GM18909 (cell line): ENCODE measurements at regions not wholly inside any gene's neighbourhood (a gene's known extent, or its start where the extent isn't known, plus 50 kb on each side); places are given as distances from the start of the nearest gene placed in this dataset.
"Not testable (repeated sequence)": the region's sequence is repeated elsewhere in the genome, so short reads cannot be mapped to it uniquely, and the experiment has no call there.

Source experiments
- ATAC-seq: cut with Tn5 transposase; IDR thresholded peaks from one replicate; pipeline ENCODE4 v1.9.1; 2021; ENCODE audit warnings: mild to moderate bottlenecking; ENCODE audit not compliant: unreplicated experiment, poor library complexity

GRCh38 chr3:118526758-118527513, 507.7 kb downstream of the IGSF11 start:
- ATAC-seq = no peak

- ATAC-seq = no peak
Measured at GRCh38 chr3:118527514-118528044, 507.1 kb downstream of the IGSF11 start.

GRCh38 chr3:118529554-118529953, 505.1 kb downstream of the IGSF11 start:
- ATAC-seq = no peak

GRCh38 chr3:118530350-118530922, 504.2 kb downstream of the IGSF11 start:
- ATAC-seq = no peak

GRCh38 chr3:118530927-118531356, 503.7 kb downstream of the IGSF11 start:
- ATAC-seq = not testable (repeated sequence)

GRCh38 chr3:118531816-118532215, 502.8 kb downstream of the IGSF11 start:
- ATAC-seq = no peak

GRCh38 chr3:118533676-118534075, 501.0 kb downstream of the IGSF11 start:
- ATAC-seq = no peak

- ATAC-seq = no peak
Measured at GRCh38 chr3:118534519-118534918, 500.1 kb downstream of the IGSF11 start.

GRCh38 chr3:118536764-118537163, 497.9 kb downstream of the IGSF11 start:
- no peak for ATAC-seq

- ATAC-seq = no peak
Measured at GRCh38 chr3:118537454-118537853, 497.2 kb downstream of the IGSF11 start.

GRCh38 chr3:118538187-118538586, 496.5 kb downstream of the IGSF11 start:
- ATAC-seq = no peak

- ATAC-seq = not testable (repeated sequence)
Measured at GRCh38 chr3:118539820-118540447, 494.7 kb downstream of the IGSF11 start.

GRCh38 chr3:118540448-118540821, 494.2 kb downstream of the IGSF11 start:
- not testable (repeated sequence) for ATAC-seq

- ATAC-seq = no peak
Measured at GRCh38 chr3:118540826-118541225, 493.8 kb downstream of the IGSF11 start.

- no peak for ATAC-seq
Measured at GRCh38 chr3:118541796-118542195, 492.9 kb downstream of the IGSF11 start.

- ATAC-seq = no peak
Measured at GRCh38 chr3:118543832-118544231, 490.8 kb downstream of the IGSF11 start.

- ATAC-seq = no peak
Measured at GRCh38 chr3:118544458-118544857, 490.2 kb downstream of the IGSF11 start.

GRCh38 chr3:118548434-118548833, 486.2 kb downstream of the IGSF11 start:
- no peak for ATAC-seq

GRCh38 chr3:118550122-118550521, 484.5 kb downstream of the IGSF11 start:
- ATAC-seq = no peak

GRCh38 chr3:118550556-118550955, 484.1 kb downstream of the IGSF11 start:
- no peak for ATAC-seq

- no peak for ATAC-seq
Measured at GRCh38 chr3:118554148-118554838, 480.4 kb downstream of the IGSF11 start.
